Tibial nerve (tissue), 4 donors: ENCODE measurements at regions not wholly inside any gene's neighbourhood (a gene's known extent, or its start where the extent isn't known, plus 50 kb on each side); places are given as distances from the start of the nearest gene placed in this dataset.

ENCODE experiments used
- DNase-seq, 2 donors: peaks; one replicate each; pipeline ENCODE4 v3.0.0-alpha.2; 2019; ENCODE audit warnings: low spot score in 2 of 2
- H3K27ac ChIP-seq, 4 donors: fragments of 200-600 bp; sonication (generic) in 3 of 4; one replicate each; pipeline ENCODE4 v1.5.1; 2017 to 2019; ENCODE audit warnings: mild to moderate bottlenecking in 1 of 4
- H3K27me3 ChIP-seq, 2 donors: fragments of 200-600 bp; sonication (generic) in 1 of 2; one replicate each; pipeline versions ENCODE4 v1.5.1 to v1.6.0; 2017 to 2019
- H3K36me3 ChIP-seq, 3 donors: fragments of 200-600 bp; sonication (generic); one replicate each; pipeline ENCODE4 v1.5.1; 2018 to 2019
- H3K4me1 ChIP-seq, 4 donors: fragments of 200-600 bp; sonication (generic) in 3 of 4; one replicate each; pipeline ENCODE4 v1.5.1; 2017 to 2019
- H3K4me3 ChIP-seq, 4 donors: fragments of 200-600 bp; sonication (generic) in 3 of 4; one replicate each; pipeline ENCODE4 v1.5.1; 2017 to 2019; ENCODE audit warnings: mild to moderate bottlenecking in 1 of 4, moderate library complexity in 1 of 4
- H3K9me3 ChIP-seq, 4 donors: fragments of 200-600 bp; sonication (generic) in 3 of 4; one replicate each; pipeline ENCODE4 v1.5.1; 2017 to 2019
- EP300 ChIP-seq, 2 donors: sonication (generic); formaldehyde crosslinking; IDR thresholded peaks; one replicate each; pipeline ENCODE4 v1.6.1; 2017; ENCODE audit warnings: antibody characterized with exemption in 2 of 2, mild to moderate bottlenecking in 1 of 2
- POLR2A ChIP-seq, 2 donors: fragments of 450-650 bp; IDR thresholded peaks; one replicate each; pipeline ENCODE4 v1.6.1; 2017; ENCODE audit warnings: antibody characterized with exemption in 2 of 2, mild to moderate bottlenecking in 2 of 2, moderate library complexity in 2 of 2
- WGBS, 2 donors: methylation state at CpG; one replicate each; pipeline ENCODE4 v1.1.5; 2018; 5-methylcytosine and 5-hydroxymethylcytosine counted together
- TF ChIP-seq, protein P1 (sequence below), 5 experiments: fragments of 200-600 bp in 3 of 5; fragments of 450-650 bp in 2 of 5; sonication (generic) in 3 of 5; IDR thresholded peaks; one replicate each; pipeline ENCODE4 v1.5.1; 2016 to 2019; ENCODE audit warnings: antibody characterized with exemption in 5 of 5, mild to moderate bottlenecking in 3 of 5, moderate library complexity in 2 of 5

- Histone ChIP-seq H3K4me3 (no peak overlapping the region), H3K36me3 (no peaks in the 10 kb centered on the region), H3K27me3 (no peaks in the 10 kb centered on the region), H3K27ac (no peak overlapping the region), H3K4me1 (no peaks in the 10 kb centered on the region), H3K9me3 (no peaks in the 10 kb centered on the region)
- DNase-seq, result no peak
- TF ChIP-seq EP300 (IDR thresholded peaks at IDR 0.05) (no peak), POLR2A (IDR thresholded peaks at IDR 0.05) (no peak)
- TF ChIP-seq, protein P1, sequence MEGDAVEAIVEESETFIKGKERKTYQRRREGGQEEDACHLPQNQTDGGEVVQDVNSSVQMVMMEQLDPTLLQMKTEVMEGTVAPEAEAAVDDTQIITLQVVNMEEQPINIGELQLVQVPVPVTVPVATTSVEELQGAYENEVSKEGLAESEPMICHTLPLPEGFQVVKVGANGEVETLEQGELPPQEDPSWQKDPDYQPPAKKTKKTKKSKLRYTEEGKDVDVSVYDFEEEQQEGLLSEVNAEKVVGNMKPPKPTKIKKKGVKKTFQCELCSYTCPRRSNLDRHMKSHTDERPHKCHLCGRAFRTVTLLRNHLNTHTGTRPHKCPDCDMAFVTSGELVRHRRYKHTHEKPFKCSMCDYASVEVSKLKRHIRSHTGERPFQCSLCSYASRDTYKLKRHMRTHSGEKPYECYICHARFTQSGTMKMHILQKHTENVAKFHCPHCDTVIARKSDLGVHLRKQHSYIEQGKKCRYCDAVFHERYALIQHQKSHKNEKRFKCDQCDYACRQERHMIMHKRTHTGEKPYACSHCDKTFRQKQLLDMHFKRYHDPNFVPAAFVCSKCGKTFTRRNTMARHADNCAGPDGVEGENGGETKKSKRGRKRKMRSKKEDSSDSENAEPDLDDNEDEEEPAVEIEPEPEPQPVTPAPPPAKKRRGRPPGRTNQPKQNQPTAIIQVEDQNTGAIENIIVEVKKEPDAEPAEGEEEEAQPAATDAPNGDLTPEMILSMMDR (IDR thresholded peaks at IDR 0.05), result no peak
These were observed 921.3 kb upstream of the LCORL start for GRCh38 chr4:18942874-18943273.

- no peak overlapping the region for H3K4me3 ChIP-seq
- no peaks in the 10 kb centered on the region for H3K4me1 ChIP-seq
- no peaks in the 10 kb centered on the region for H3K36me3 ChIP-seq
- no peaks in the 10 kb centered on the region for H3K27me3 ChIP-seq
- no peaks in the 10 kb centered on the region for H3K9me3 ChIP-seq
- TF ChIP-seq EP300 (IDR thresholded peaks at IDR 0.05) (no peak), POLR2A (IDR thresholded peaks at IDR 0.05) (no peak)
- TF ChIP-seq, protein P1 (IDR thresholded peaks at IDR 0.05), result no peak
- WGBS, 2 donors, result 41 to 46% methylated on average over 3 of the region's 3 CpGs
- no peak for DNase-seq
- H3K27ac ChIP-seq, result no peak overlapping the region
These were observed 917.0 kb upstream of the LCORL start for GRCh38 chr4:18938343-18939099.

DNA sequence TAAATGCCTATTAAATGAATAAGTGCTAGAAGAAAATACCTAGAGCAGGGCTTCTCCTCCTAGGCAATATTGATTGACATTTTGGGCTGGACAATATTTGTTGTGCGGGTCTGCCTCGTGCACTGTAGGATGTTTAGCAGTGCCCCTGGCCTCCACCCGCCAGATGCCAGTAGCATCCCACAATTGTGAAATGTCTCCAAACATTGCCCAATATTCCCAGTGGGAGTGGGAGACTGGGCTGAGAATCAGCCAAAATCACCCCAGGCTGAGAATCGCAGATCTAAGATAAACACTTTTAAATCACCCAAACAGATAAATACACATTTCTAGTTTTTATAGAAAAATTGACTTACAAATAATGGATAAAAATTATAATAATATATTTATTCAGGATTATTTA, 916.2 kb upstream of the LCORL start:
- H3K4me1 ChIP-seq, result no peaks in the 10 kb centered on the region
- no peaks in the 10 kb centered on the region for H3K9me3 ChIP-seq
- H3K27me3 ChIP-seq, result no peaks in the 10 kb centered on the region
- DNase-seq, result no peak
- no peaks in the 10 kb centered on the region for H3K36me3 ChIP-seq
- TF ChIP-seq EP300 (IDR thresholded peaks at IDR 0.05) (no peak), POLR2A (IDR thresholded peaks at IDR 0.05) (no peak)
- TF ChIP-seq, protein P1 (IDR thresholded peaks at IDR 0.05), result no peak
- H3K4me3 ChIP-seq, result no peak overlapping the region
- H3K27ac ChIP-seq, result no peak overlapping the region
- WGBS, 2 donors, result 83 to 87% methylated on average over 4 of the region's 4 CpGs

DNA sequence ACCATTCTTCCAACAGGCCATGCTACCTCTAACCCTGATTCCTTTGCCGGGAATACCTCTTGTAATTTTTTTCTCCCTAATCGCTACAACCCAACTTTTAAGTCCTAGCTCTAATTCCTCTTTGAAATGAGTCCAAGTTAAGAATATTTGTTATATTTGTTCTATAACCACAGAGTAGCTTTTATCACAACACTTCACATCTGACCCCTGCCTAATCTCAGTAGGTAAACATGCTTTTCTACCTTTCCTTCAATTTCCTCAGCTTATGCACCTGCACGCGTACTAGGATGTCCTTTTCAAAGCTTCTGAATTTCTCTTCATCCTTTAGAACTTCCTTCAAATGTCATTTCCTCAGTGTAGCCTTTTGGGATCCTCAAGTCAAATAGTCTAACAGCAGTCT, 915.5 kb upstream of the LCORL start:
- Histone ChIP-seq H3K27ac (no peak overlapping the region), H3K4me1 (no peaks in the 10 kb centered on the region), H3K4me3 (no peak overlapping the region), H3K9me3 (no peaks in the 10 kb centered on the region), H3K36me3 (no peaks in the 10 kb centered on the region), H3K27me3 (no peaks in the 10 kb centered on the region)
- WGBS, 2 donors, result 84 to 94% methylated on average over 4 of the region's 4 CpGs
- no peak for DNase-seq
- TF ChIP-seq POLR2A (IDR thresholded peaks at IDR 0.05), result no peak
- no peak for TF ChIP-seq EP300 (IDR thresholded peaks at IDR 0.05)

- Histone ChIP-seq H3K4me3 (no peak overlapping the region), H3K27ac (no peak overlapping the region), H3K4me1 (no peaks in the 10 kb centered on the region), H3K27me3 (no peaks in the 10 kb centered on the region), H3K9me3 (no peaks in the 10 kb centered on the region), H3K36me3 (no peaks in the 10 kb centered on the region)
- DNase-seq, result no peak
- 60 to 65% methylated on average over 7 of the region's 7 CpGs for WGBS, 2 donors
- TF ChIP-seq, protein P1 (IDR thresholded peaks at IDR 0.05), result no peak
- TF ChIP-seq POLR2A (IDR thresholded peaks at IDR 0.05), result no peak
- TF ChIP-seq EP300 (IDR thresholded peaks at IDR 0.05), result no peak
These were observed 914.2 kb upstream of the LCORL start for GRCh38 chr4:18935659-18936345.
